Activated CD4-positive, alpha-beta T cell treated with anti-CD3 and anti-CD28 coated beads for 4 hours (primary cell): ENCODE measurements at regions not wholly inside any gene's neighbourhood (a gene's known extent, or its start where the extent isn't known, plus 50 kb on each side); places are given as distances from the start of the nearest gene placed in this dataset.
"Not testable (repeated sequence)": the region's sequence is repeated elsewhere in the genome, so short reads cannot be mapped to it uniquely, and the experiment has no call there.

ENCODE experiments used
- DNase-seq, 2 donors: peaks; one replicate each; pipeline ENCODE4 v3.0.0-alpha.2; 2020

- no peak for DNase-seq
Measured at GRCh38 chr13:111005364-111005763, 90.5 kb upstream of the ANKRD10 start.

GRCh38 chr13:111004444-111004843 lies 89.6 kb upstream of the ANKRD10 start:
- no peak for DNase-seq

- DNase-seq: no peak
Measured at GRCh38 chr13:111001636-111002035, 86.8 kb upstream of the ANKRD10 start.

DNA sequence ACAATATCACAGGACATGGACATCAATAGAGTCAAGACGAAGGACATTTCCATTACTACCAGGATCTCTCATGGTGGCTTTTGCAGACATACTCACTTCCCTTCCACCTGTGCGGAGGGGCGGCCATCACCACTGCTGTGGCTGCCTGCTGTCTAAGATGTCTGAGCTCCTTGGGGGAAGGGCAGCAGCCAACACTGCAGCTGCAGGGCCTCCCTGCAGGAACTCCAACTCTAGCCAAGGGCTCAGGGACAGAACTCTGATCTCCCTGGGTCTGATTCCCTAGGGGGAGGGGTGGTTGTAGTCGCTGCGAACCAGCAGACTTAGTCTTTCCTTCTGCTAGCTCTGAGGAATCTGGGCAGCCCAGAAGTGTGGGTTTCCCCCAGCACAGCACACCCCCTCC lies 78.9 kb upstream of the ANKRD10 start:
- no peak for DNase-seq

GRCh38 chr13:110991991-110992508 lies 77.2 kb upstream of the ANKRD10 start:
- DNase-seq: no peak

DNA sequence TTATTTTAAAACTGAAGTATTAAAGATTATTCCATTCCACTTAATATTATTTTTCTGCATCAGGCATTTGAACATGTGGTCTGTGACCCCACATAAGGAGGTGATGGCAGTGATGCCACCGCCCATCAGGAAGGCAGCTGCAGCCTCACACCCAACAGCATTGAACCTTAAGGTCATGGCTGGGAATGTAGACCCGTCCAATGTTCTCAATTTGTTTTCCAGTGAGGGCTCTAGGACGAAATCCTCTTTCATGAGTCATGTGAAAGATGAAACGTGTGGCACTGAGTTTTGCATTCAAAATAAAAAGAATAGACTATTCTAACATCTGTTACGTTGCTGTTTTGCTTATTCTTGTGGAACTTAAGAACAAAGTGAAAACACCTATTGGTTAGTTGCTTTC lies 74.5 kb upstream of the ANKRD10 start:
- no peak for DNase-seq

DNA sequence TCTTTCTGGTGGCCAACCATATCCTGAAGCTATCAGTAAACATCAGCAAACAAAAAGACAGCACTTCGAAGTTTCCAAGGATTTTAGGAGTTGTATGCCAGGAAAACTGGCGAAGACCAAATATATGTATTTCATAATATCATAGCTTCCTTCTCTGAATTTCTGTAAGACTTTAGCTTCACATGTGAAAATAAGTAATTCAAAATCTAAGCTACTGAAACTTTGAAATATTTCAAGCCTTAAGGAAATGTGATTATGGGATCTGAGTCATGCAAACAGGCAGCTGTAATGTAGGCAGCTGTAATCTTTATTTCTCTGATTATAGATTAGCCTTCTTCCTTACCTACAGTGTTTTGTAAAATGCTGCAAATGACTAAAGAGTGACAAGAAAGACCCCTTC lies 70.7 kb upstream of the ANKRD10 start:
- DNase-seq: no peak

DNA sequence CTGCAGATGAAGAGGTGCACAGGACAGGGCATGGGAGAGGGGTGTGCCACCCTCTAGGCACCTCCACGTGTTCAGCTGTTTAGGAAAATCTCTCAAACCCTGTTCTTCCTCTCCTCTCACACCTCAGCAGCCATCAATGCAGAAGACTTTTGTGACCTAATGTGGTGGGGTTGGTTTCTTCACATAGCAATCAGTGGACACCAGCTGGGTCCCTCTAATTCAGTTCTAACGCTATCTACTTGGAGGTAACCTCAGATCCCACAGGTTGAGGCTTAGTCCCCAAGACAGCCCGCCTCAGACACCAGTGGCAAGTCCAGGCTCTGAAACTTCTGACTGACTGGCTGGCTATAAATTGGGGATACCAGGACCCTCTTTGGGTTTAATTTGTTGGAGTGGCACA lies 69.9 kb upstream of the ANKRD10 start:
- no peak for DNase-seq

DNA sequence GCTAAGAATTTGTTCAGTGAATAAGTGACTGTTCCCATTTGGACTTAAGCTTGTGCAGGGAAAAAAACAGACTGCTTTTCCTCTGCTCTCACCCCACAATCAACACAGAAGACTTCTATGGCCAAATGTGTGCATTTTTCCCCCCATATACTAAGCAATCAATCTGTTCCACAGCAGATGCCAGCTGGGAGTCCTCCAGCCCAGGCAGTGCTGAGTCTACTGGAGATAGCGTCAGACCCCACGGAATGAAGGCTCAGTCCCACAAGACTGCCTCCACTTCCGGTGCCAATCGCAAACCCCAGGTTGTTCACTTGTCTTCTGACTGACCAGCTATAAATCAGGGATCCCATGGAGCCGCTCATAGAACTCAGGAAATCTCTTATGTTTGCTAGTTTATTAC lies 69.5 kb upstream of the ANKRD10 start:
- no peak for DNase-seq

DNA sequence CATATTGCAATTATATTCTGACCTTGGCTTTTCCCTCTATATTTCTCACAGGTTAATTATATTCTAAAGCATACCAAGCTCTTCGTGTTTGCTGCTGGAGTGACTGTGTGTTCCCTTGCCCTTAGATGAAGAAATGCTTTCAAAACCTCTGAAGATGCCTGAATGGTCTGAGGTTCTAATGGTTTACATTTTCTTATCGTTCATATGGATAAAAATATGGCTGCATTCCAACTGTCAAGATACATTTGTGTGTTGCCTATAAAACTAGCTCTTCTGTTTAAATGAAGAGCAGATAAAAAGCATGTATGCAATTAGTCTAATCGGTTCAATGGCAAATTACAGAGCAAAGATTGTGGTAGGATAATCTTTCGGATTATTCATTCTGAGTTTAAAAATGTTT lies 68.4 kb upstream of the ANKRD10 start:
- DNase-seq: no peak

DNA sequence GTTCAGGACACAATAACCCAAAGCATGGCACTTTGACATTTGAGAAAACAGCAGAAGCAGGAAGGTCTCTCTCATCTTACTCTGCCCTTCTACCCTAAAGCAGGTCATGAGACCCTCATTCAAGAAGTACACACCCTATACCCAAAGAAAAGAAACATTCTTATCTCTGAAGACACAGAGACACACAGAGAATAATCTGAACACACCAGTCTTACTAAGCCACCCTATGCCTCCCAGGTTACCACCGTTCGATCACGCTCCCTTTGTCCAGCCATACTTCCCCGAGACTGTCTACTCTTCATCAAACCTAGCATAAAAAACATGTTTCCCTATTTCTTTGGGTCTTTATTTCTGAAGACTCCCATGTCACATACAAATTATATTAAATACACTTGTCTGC lies 66.5 kb upstream of the ANKRD10 start:
- DNase-seq: no peak

DNA sequence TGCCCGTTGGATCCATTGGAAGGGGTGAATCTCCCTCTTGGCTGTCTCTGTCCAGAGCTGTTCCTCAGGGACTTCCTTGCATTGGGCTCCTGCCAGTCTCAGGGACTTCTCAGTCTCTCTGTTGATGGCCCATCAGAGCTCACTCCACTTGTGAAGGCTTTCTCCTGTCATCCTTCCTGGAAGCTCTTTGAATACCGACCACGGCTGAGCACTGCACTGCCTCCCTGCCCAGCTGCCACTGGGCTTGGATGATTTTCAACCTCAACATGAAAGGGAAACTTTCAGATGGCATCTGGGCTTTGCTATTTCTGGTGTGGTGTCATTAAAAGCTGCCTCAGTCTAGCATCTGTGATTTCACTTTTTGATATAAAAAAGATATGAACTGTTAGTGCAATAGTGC lies 66.1 kb upstream of the ANKRD10 start:
- DNase-seq: no peak

DNA sequence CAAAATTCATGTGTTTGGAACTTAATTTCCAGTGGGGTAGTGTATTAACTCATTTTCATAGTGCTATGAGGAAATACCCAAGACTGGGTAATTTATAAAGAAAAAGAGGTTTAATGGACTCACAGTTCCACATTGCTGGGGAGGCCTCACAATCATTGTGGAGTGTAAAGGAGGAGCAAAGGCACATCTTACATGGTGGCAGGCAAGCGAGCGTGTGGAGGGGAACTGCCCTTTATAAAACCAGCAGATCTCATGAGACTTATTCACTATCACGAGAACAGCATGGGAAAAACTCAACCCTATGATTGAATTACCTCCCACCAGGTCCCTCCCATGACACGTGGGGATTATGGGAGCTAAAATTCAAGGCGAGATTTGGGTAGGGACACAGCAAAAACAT lies 64.3 kb upstream of the ANKRD10 start:
- not testable (repeated sequence) for DNase-seq

DNA sequence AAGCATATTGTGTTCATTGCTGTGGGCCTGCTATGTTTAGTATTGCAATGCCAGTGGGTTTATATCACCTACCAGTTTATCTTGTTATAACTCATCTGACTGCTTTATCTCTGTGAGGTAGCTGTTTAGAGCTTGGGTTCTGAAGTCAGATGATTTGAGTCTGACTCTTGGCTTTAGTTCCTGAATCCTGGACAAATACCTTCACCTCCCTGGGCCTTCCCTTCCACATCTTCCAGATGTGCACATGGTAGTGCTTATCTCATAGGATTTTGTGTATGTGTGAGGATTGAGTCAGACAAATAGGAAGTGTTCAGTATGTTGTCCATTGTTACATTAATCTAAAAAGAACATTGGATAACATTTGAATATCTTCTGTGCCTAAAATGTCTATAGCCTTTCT lies 63.5 kb upstream of the ANKRD10 start:
- no peak for DNase-seq

- DNase-seq: no peak
Measured at GRCh38 chr13:110976785-110977184, 61.9 kb upstream of the ANKRD10 start.

DNA sequence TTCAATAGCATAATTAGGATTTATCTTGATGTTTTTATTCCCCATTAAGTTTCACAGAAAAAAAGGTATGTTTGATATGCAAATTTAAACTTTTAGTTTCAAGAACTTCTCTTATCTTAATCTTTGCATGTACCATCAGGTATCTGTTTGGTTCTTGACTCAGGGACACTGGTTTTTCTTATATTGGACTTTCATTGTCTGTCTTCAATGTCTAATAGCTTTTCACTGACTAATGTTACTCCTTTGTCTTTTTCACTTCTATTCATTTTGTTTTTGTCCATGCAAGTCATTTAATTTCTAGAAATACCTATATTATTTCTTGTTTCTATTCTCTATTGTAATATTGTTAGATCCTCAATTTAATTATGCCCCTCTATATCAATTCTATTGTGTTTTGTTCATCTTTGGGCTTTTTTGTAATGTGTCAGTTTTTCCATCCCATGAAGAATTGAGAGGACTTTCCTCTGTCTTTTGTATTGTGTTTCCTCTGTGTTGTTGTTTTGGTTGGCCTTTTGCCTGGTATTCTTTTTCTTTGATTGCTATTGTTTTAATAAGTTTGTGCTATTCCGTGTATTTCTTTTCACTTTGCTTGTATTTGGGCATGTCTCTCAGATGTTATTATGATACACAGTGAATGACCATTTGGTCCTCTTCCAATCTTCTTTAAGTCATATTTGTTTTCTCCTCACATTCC lies 58.3 kb upstream of the ANKRD10 start:
- no peak for DNase-seq

DNA sequence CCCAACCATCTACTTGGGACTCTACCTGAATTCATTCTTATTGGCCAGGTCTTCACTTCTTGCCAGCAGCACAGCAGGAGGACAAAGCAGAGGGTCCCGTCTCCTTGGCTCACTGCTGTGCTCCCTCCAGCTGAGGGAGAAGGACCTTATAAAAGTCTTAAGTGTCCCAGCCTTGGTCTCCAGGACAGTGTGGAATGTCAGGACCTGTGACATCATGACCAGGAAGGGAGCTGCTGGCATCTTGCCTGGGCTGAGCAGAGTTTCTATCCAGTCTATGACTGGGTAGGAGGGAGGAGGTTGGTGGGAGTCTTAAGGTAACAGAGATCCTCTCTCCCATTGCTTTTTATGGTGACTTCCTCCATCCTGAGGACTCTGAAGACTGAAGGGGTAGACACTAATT lies 56.6 kb upstream of the ANKRD10 start:
- no peak for DNase-seq

DNA sequence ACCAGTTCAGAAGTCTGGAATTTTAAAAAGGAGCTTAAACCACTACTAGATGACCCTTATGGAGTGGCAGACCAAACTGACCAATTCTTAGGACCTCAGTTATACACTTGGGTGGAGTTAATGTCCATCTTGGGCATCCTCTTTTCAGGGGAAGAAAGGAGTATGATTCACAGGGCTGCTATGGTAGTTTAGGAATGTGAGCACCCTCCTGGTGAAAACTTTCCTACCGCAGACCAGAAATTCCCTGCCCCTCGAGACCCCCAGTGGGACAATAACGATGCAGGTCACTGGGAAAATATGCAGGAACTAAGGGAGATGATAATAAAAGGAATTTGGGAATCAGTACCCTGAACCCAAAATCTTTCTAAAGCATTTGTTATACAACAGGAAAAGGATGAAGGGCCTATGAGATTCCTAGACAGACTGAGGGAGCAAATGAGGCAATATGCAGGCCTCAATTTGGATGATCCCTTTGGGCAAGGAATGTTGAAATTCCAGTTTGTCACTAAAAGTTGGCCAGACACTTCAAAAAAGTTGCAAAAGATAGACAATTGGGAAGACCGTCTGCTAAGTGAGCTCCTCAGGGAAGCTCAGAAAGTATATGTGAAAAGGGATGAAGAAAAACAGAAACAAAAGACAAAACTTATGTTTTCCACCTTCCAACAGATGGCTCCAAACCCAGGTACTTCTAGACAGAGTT lies 52.4 kb upstream of the ANKRD10 start:
- not testable (repeated sequence) for DNase-seq

DNA sequence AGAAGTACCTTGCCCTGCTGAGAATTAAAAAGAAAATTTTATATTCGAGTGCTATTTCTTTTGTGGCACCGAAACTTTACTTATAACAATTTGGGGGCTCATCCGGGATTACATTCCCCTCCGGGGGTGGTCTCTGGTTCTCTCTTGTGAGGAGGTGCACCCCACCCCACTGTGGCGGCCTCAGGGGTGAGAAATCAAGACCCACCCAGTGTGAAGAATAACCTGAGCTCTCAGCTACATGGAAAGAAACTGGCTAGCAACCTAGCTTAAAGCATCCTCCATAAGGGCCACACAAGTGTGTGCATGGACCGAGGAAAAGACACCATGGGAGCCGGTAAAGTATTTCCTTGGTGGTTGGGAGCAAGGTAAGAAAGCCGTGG lies 50.9 kb upstream of the ANKRD10 start:
- no peak for DNase-seq

DNA sequence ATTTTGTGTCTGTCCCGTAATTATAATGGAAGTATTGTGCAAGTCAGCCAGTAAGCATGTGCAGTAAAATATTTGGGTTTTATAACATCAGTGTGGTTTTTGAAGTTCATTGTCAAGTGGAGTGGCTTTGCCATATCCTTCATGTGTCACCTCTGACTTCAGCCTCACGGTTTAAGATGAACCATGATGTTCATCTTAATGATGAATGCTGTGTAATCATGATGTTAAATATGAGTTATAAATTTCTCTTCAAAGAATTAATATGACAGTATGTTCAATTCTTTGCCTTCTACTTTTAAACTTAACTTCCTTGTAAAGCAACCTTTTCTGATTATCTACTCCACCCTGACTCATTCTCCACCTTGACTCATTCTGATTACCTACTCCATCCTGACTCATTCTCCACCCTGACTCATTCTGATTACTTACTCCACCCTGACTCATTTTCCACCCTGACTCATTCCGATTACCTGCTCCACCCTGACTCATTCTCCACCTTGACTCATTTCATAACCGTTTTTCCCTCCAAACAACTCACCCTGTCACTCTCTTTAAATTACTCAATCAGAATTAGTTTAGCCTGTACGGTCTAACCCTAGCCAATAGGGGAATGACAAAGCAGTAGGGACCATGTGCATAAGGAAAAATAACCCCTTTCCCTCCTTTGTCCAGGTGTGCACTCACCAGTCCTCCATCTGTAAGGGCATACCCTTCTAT lies 50.3 kb upstream of the ANKRD10 start:
- no peak for DNase-seq
